ENCODE measurements at regions not wholly inside any gene's neighbourhood (a gene's known extent, or its start where the extent isn't known, plus 50 kb on each side); places are given as distances from the start of the nearest gene placed in this dataset.

GRCh38 chr21:16420031-16420724, 690.4 kb downstream of the USP25 start:
- no peak overlapping the region for H3K27ac Mint-ChIP-seq
- no peak overlapping the region for H3K4me2 ChIP-seq
- no peaks in the 10 kb centered on the region for H3K79me2 ChIP-seq (replicated peaks; ENCODE audit: insufficient read depth)

GRCh38 chr21:16421007-16421406, 691.2 kb downstream of the USP25 start:
- Histone ChIP-seq H3K27me3 (ENCODE audit: insufficient read depth) (no peaks in the 10 kb centered on the region), H3F3A (replicated peaks; ENCODE audit: low read depth) (no peaks in the 10 kb centered on the region), H4K20me1 (replicated peaks; ENCODE audit: insufficient read depth) (no peaks in the 10 kb centered on the region), H3K9me2 (ENCODE audit: insufficient read depth) (no peaks in the 10 kb centered on the region), H2AFZ (no peak overlapping the region), H3K4me3 (no peak overlapping the region), H3K4me2 (no peak overlapping the region), H3K27ac (ENCODE audit: low read depth) (no peak overlapping the region), H3K4me1 (ENCODE audit: insufficient read depth) (no peaks in the 10 kb centered on the region), H3K79me2 (replicated peaks; ENCODE audit: insufficient read depth) (no peaks in the 10 kb centered on the region), H3K36me3 (ENCODE audit: insufficient read depth) (no peaks in the 10 kb centered on the region)
- DNase-seq (ENCODE audit: low spot score) (no peak), ATAC-seq (no peak)
- H3K36me3 Mint-ChIP-seq (ENCODE audit: low read depth), result no peaks in the 10 kb centered on the region
- H3K4me1 Mint-ChIP-seq, result no peaks in the 10 kb centered on the region; the same call in 2 of the 3 replicates
- H3K4me3 Mint-ChIP-seq, result no peak overlapping the region
- no peak overlapping the region for H3K27ac Mint-ChIP-seq
- H3K27me3 Mint-ChIP-seq (ENCODE audit: insufficient read depth, low read depth, poor library complexity), result no peaks in the 10 kb centered on the region
- no peaks in the 10 kb centered on the region for H3K9me3 Mint-ChIP-seq
- no peak for TF ChIP-seq ZNF331 (CRISPR knock-in tag; IDR thresholded peaks at IDR 0.05; ENCODE audit: low read depth)
- TF ChIP-seq CTCF (conservative IDR thresholded peaks at IDR 0.05; ENCODE audit: low read depth in 2 of 2), result no peak

More at GRCh38 chr21:16420031-16420724, 690.4 kb downstream of the USP25 start:
- TF ChIP-seq EZH2 (IDR thresholded peaks at IDR 0.05; ENCODE audit: low read depth, unreplicated experiment) (no peak), POLR2AphosphoS5 (IDR thresholded peaks at IDR 0.05; ENCODE audit: low read depth) (no peak), ZNF114 (CRISPR knock-in tag; IDR thresholded peaks at IDR 0.05) (no peak), ZNF331 (CRISPR knock-in tag; IDR thresholded peaks at IDR 0.05; ENCODE audit: low read depth) (no peak), NANOG (IDR thresholded peaks at IDR 0.05; ENCODE audit: borderline replicate concordance) (no peak), JUNB (IDR thresholded peaks at IDR 0.05; ENCODE audit: unreplicated experiment) (no peak), CTCF (conservative IDR thresholded peaks at IDR 0.05; ENCODE audit: low read depth in 2 of 2) (no peak), EZH2phosphoT487 (IDR thresholded peaks at IDR 0.05; ENCODE audit: unreplicated experiment) (no peak), ETS1 (IDR thresholded peaks at IDR 0.05) (no peak)
- Mint-ChIP-seq H3K36me3 (ENCODE audit: low read depth) (no peaks in the 10 kb centered on the region), H3K27me3 (ENCODE audit: insufficient read depth, low read depth, poor library complexity) (no peaks in the 10 kb centered on the region), H3K4me1 (no peaks in the 10 kb centered on the region; the same call in 2 of the 3 replicates), H3K4me3 (no peak overlapping the region), H3K9me3 (no peaks in the 10 kb centered on the region)
- H3K36me3 ChIP-seq (ENCODE audit: insufficient read depth), result no peaks in the 10 kb centered on the region
- no peak for DNase-seq (ENCODE audit: low spot score)
- no peaks in the 10 kb centered on the region for H3K9me2 ChIP-seq (ENCODE audit: insufficient read depth)
- no peaks in the 10 kb centered on the region for H4K20me1 ChIP-seq (replicated peaks; ENCODE audit: insufficient read depth)
- H3K27me3 ChIP-seq (ENCODE audit: insufficient read depth), result no peaks in the 10 kb centered on the region
- H3K4me3 ChIP-seq, result no peak overlapping the region
- H3F3A ChIP-seq (replicated peaks; ENCODE audit: low read depth), result no peaks in the 10 kb centered on the region
- H3K27ac ChIP-seq (ENCODE audit: low read depth), result no peak overlapping the region
- H2AFZ ChIP-seq, result no peak overlapping the region
- no peaks in the 10 kb centered on the region for H3K4me1 ChIP-seq (ENCODE audit: insufficient read depth)
- ATAC-seq, result no peak

All from GM23338 (cell line).